Nephron progenitor cell (in vitro differentiated cells): ENCODE measurements at regions not wholly inside any gene's neighbourhood (a gene's known extent, or its start where the extent isn't known, plus 50 kb on each side); places are given as distances from the start of the nearest gene placed in this dataset.

Source experiments
- DNase-seq: peaks from one replicate; pipeline ENCODE4 v3.0.0; 2021
- H3K27ac Mint-ChIP-seq: 2 replicates; pipeline ENCODE4 v1.8.0; 2021; ENCODE audit warnings: mild to moderate bottlenecking, moderate library complexity, mixed read lengths
- H3K27me3 Mint-ChIP-seq: 2 replicates; pipeline ENCODE4 v1.8.0; 2021; ENCODE audit warnings: mild to moderate bottlenecking, low read depth, mixed read lengths; ENCODE audit not compliant: poor library complexity
- H3K36me3 Mint-ChIP-seq: 2 replicates; pipeline ENCODE4 v1.8.0; 2021; ENCODE audit warnings: low read depth, mixed read lengths
- H3K4me1 Mint-ChIP-seq: 2 replicates; pipeline ENCODE4 v1.8.0; 2021; ENCODE audit warnings: mixed read lengths
- H3K4me3 Mint-ChIP-seq: 2 replicates; pipeline ENCODE4 v1.8.0; 2021; ENCODE audit warnings: mild to moderate bottlenecking, moderate library complexity, mixed read lengths
- H3K9me3 Mint-ChIP-seq: 2 replicates; pipeline ENCODE4 v1.8.0; 2021; ENCODE audit warnings: mild to moderate bottlenecking, moderate library complexity, mixed read lengths
- TF ChIP-seq, protein P1 (sequence below): fragments of 200-600 bp; sonication (generic); IDR thresholded peaks from 2 replicates; pipeline ENCODE4 v1.5.0; 2021; ENCODE audit warnings: antibody characterized with exemption

DNA sequence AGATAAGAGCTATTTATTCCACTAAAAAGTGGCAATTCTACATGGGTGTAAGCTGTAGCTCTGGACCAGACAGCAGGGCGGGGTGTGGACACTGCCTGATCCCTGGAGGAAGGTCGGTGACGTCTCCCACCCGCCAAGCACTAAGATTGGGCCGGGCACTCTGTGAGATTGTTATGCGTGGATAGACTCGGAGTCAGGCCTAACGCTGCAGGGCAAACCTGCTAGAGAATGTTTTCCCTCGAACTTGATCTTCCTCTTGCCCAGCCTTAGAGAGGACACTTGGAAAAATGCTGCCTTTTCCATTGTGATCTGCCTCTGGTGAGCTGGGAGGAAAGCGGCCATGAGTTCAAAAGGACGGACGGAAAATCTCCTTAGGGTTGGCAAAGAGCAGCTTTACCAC, 1273.4 kb downstream of the TBC1D22A start:
- no peak overlapping the region for H3K27ac Mint-ChIP-seq
- no peak for DNase-seq
- H3K36me3 Mint-ChIP-seq = no peaks in the 10 kb centered on the region
- no peak overlapping the region for H3K4me3 Mint-ChIP-seq
- H3K4me1 Mint-ChIP-seq = no peaks in the 10 kb centered on the region
- H3K9me3 Mint-ChIP-seq = peaks cover 9% of the 10 kb centered on the region
- TF ChIP-seq, protein P1, sequence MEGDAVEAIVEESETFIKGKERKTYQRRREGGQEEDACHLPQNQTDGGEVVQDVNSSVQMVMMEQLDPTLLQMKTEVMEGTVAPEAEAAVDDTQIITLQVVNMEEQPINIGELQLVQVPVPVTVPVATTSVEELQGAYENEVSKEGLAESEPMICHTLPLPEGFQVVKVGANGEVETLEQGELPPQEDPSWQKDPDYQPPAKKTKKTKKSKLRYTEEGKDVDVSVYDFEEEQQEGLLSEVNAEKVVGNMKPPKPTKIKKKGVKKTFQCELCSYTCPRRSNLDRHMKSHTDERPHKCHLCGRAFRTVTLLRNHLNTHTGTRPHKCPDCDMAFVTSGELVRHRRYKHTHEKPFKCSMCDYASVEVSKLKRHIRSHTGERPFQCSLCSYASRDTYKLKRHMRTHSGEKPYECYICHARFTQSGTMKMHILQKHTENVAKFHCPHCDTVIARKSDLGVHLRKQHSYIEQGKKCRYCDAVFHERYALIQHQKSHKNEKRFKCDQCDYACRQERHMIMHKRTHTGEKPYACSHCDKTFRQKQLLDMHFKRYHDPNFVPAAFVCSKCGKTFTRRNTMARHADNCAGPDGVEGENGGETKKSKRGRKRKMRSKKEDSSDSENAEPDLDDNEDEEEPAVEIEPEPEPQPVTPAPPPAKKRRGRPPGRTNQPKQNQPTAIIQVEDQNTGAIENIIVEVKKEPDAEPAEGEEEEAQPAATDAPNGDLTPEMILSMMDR = no peak
- H3K27me3 Mint-ChIP-seq = peaks cover 4% of the 10 kb centered on the region

DNA sequence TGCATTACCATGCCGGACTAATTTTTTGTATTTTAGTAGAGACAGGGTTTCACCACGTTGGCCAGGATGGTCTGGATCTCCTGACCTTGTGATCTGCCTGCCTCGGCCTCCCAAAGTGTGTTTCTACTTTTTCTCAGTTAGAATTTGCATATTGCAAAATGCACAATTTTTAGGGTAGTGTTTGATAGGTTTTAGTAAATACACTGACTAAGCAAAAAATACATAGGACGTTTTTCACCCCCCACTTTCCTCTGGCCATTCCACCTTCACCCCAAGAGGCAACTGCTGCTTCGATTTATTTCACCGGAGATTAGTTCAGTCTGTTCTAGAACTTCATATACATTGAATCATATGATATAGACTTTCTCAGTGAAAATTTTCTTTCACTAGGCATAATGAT, 1269.1 kb downstream of the TBC1D22A start:
- TF ChIP-seq, protein P1 = no peak

DNA sequence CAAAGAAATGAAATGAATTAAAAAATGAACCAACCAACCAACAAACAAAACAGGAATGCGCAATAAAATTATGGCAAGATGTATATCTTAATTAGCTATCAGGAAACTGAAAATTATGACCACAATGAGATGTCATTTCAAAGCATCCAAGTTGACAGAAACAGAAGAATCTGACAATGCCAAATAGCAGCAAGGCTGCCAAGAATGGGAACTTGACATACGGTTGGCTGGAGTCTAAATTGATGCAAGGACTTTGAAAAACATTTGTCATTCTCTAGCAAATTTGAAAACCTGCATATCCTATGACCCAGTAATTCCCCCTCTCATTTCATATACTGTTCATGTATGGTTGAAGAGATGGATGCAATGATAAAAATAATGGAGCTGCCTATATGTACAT, 1262.6 kb downstream of the TBC1D22A start:
- Mint-ChIP-seq H3K27me3 (peaks cover 8% of the 10 kb centered on the region), H3K9me3 (peaks cover 20% of the 10 kb centered on the region), H3K36me3 (no peaks in the 10 kb centered on the region), H3K4me3 (no peak overlapping the region), H3K27ac (no peak overlapping the region), H3K4me1 (no peaks in the 10 kb centered on the region)
- DNase-seq = no peak
- TF ChIP-seq, protein P1 = no peak

More for the DNA sequence above, 1269.1 kb downstream of the TBC1D22A start:
- no peak overlapping the region for H3K4me3 Mint-ChIP-seq
- no peak for DNase-seq
- H3K9me3 Mint-ChIP-seq = peaks cover 5% of the 10 kb centered on the region
- peaks cover 12% of the 10 kb centered on the region for H3K27me3 Mint-ChIP-seq
- no peak overlapping the region for H3K27ac Mint-ChIP-seq
- H3K4me1 Mint-ChIP-seq = no peaks in the 10 kb centered on the region
- no peaks in the 10 kb centered on the region for H3K36me3 Mint-ChIP-seq

DNA sequence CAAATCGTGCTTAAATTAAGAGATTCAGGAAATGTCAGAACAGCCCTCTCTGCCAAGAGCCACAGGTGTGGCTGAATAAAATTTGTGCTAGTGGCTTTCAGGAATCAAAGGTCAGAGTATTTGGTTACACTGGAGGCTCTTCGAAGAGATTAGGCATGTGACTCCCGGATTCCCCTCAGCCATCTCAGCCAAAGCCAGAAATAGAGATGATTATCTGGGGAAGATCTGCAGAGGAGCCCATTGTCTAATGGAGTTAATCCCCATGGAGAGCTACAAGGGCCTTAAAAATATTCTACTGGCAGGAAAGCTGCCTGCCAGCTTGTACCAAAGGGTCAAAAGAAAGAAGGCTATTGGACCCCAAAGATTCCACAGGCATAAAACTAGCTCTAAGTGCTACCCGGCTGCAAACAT, 1259.5 kb downstream of the TBC1D22A start:
- H3K9me3 Mint-ChIP-seq = peaks cover 48% of the 10 kb centered on the region
- peaks cover 9% of the 10 kb centered on the region for H3K36me3 Mint-ChIP-seq
- no peak for DNase-seq
- no peak overlapping the region for H3K4me3 Mint-ChIP-seq
- peaks cover under 1% of the 10 kb centered on the region for H3K4me1 Mint-ChIP-seq
- TF ChIP-seq, protein P1 = no peak
- H3K27ac Mint-ChIP-seq = no peak overlapping the region
- H3K27me3 Mint-ChIP-seq = peaks cover 6% of the 10 kb centered on the region

DNA sequence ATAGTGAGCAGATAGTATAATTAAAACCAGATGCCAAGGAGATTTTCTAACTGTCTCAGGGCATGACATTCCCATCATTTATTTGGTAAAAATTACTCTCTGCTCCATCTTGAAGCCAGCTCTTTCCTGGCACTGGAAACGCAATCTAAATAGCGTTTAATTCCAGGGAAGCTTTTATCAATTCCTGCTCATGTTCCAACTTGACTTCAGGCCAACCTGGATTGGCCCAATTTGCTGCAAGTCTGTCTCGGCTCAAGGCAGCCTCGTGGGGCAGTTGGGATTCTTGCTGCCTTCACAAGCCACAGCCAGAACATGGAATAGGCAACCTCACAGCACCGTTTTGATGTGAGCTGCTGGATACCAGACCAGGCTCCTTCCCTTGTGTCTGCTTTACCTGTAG, 1255.9 kb downstream of the TBC1D22A start:
- Mint-ChIP-seq H3K27ac (no peak overlapping the region), H3K36me3 (peaks cover 9% of the 10 kb centered on the region), H3K4me3 (no peak overlapping the region), H3K9me3 (peaks cover 70% of the 10 kb centered on the region), H3K4me1 (peaks cover 14% of the 10 kb centered on the region), H3K27me3 (peaks cover 19% of the 10 kb centered on the region)
- TF ChIP-seq, protein P1 = no peak
- DNase-seq = no peak

DNA sequence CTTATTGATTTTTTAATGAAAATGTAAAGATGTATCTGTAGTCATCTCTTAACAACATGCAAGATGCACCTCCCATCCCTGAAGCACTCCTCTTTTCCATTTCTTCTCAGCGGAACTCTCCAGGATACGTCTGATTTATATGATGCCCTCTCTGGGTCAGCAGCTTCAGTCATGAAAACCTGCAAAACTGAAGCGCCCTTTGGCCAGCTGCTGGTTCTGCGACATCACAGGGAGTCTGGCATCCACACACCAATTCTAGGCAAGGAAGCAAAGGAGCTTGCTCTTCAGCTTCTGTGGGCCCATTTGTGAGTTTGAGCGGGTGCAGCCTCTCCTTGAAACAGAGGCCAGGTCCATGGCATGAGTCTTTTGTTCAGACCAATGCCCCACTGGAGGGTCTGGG, 1253.3 kb downstream of the TBC1D22A start:
- H3K36me3 Mint-ChIP-seq = peaks cover 9% of the 10 kb centered on the region
- DNase-seq = no peak
- no peak overlapping the region for H3K4me3 Mint-ChIP-seq
- peaks cover 30% of the 10 kb centered on the region for H3K27me3 Mint-ChIP-seq
- H3K27ac Mint-ChIP-seq = no peak overlapping the region
- H3K4me1 Mint-ChIP-seq = peaks cover 14% of the 10 kb centered on the region
- TF ChIP-seq, protein P1 = no peak
- H3K9me3 Mint-ChIP-seq = peaks cover 59% of the 10 kb centered on the region
